OCI-LY1 (cell line): ENCODE measurements at regions not wholly inside any gene's neighbourhood (a gene's known extent, or its start where the extent isn't known, plus 50 kb on each side); places are given as distances from the start of the nearest gene placed in this dataset.

Source experiments
- H2AFZ ChIP-seq: fragments of 200-600 bp; sonication (generic), shearing (Covaris generic); 2 replicates; pipeline ENCODE4 v1.6.0; 2014; ENCODE audit warnings: antibody characterized with exemption, mild to moderate bottlenecking, low read length
- H3F3A ChIP-seq: fragments of 200-600 bp; sonication (generic), shearing (Covaris generic); 2 replicates; pipeline ENCODE4 v1.6.0; 2014; ENCODE audit warnings: mild to moderate bottlenecking, antibody characterized with exemption, low read length, moderate library complexity; ENCODE audit not compliant: insufficient read depth
- H3K27ac ChIP-seq: fragments of 200-600 bp; sonication (generic); 2 replicates; pipeline ENCODE4 v1.5.1; 2014; ENCODE audit warnings: low read length, mixed run types, mild to moderate bottlenecking, low read depth; ENCODE audit not compliant: poor library complexity, severe bottlenecking
- H3K27me3 ChIP-seq: fragments of 200-600 bp; sonication (generic); 2 replicates; pipeline ENCODE4 v1.6.0; 2014; ENCODE audit warnings: antibody characterized with exemption, mild to moderate bottlenecking, low read length, moderate library complexity; ENCODE audit not compliant: insufficient read depth
- H3K36me3 ChIP-seq: fragments of 200-600 bp; sonication (generic); 2 replicates; pipeline ENCODE4 v1.6.1; 2014; ENCODE audit warnings: mild to moderate bottlenecking, antibody characterized with exemption, low read length, moderate library complexity, mixed read lengths; ENCODE audit not compliant: insufficient read depth
- H3K4me1 ChIP-seq: fragments of 200-600 bp; sonication (generic); 2 replicates; pipeline ENCODE4 v1.5.1; 2014; ENCODE audit warnings: mild to moderate bottlenecking, low read length, moderate library complexity; ENCODE audit not compliant: insufficient read depth, severe bottlenecking
- H3K4me2 ChIP-seq: fragments of 200-600 bp; sonication (generic), shearing (Covaris generic); 2 replicates; pipeline ENCODE4 v1.6.1; 2014; ENCODE audit warnings: low read length
- H3K4me3 ChIP-seq: fragments of 200-600 bp; sonication (generic); 2 replicates; pipeline ENCODE4 v1.5.1; 2014; ENCODE audit warnings: low read length, low read depth, mild to moderate bottlenecking, mixed read lengths; ENCODE audit not compliant: poor library complexity, severe bottlenecking
- H3K79me2 ChIP-seq: fragments of 200-600 bp; shearing (Covaris generic); 2 replicates; pipeline ENCODE4 v1.6.1; 2016; ENCODE audit warnings: mixed run types, low read length, mixed read lengths; ENCODE audit not compliant: insufficient read depth
- H3K9ac ChIP-seq: fragments of 200-600 bp; sonication (generic), shearing (Covaris generic); 2 replicates; pipeline ENCODE4 v1.6.1; 2014; ENCODE audit warnings: mild to moderate bottlenecking, low read length, mixed read lengths
- H3K9me2 ChIP-seq: fragments of 200-600 bp; sonication (generic), shearing (Covaris generic); 2 replicates; pipeline ENCODE4 v1.6.1; 2014; ENCODE audit warnings: low read depth, mild to moderate bottlenecking, low read length, mixed read lengths
- H3K9me3 ChIP-seq: fragments of 200-600 bp; shearing (Covaris generic); 2 replicates; pipeline ENCODE4 v1.6.1; 2014; ENCODE audit warnings: low read length, mixed read lengths
- H4K20me1 ChIP-seq: fragments of 200-600 bp; sonication (generic), shearing (Covaris generic); 2 replicates; pipeline ENCODE4 v1.6.0; 2016; ENCODE audit warnings: mild to moderate bottlenecking, low read length; ENCODE audit not compliant: insufficient read depth
- CTCF ChIP-seq: fragments of 200-600 bp; sonication (generic), shearing (Covaris generic); IDR thresholded peaks from 2 replicates; pipeline ENCODE4 v1.5.1; 2017; ENCODE audit warnings: mild to moderate bottlenecking, antibody characterized with exemption, low read length, moderate library complexity, mixed read lengths
- EZH2 ChIP-seq: fragments of 200-600 bp; sonication (generic), shearing (Covaris generic); IDR thresholded peaks from 2 replicates; pipeline ENCODE4 v1.8.0; 2017; ENCODE audit warnings: borderline replicate concordance, mixed run types, mild to moderate bottlenecking, antibody characterized with exemption, low read length, moderate library complexity, mixed read lengths

- no peaks in the 10 kb centered on the region for H3K9me2 ChIP-seq
- no peak overlapping the region for H3K9ac ChIP-seq
- no peaks in the 10 kb centered on the region for H4K20me1 ChIP-seq
- no peaks in the 10 kb centered on the region for H3K4me1 ChIP-seq
- no peaks in the 10 kb centered on the region for H3F3A ChIP-seq
- no peak overlapping the region for H3K27ac ChIP-seq
- no peak overlapping the region for H3K4me3 ChIP-seq
- no peaks in the 10 kb centered on the region for H3K9me3 ChIP-seq
- H2AFZ ChIP-seq = no peak overlapping the region
- H3K27me3 ChIP-seq = no peaks in the 10 kb centered on the region
- H3K79me2 ChIP-seq = no peaks in the 10 kb centered on the region
- no peak for TF ChIP-seq CTCF
- no peak overlapping the region for H3K4me2 ChIP-seq
- H3K36me3 ChIP-seq = no peaks in the 10 kb centered on the region
These were observed 370.0 kb upstream of the SPRED2 start for GRCh38 chr2:65802298-65802942.

GRCh38 chr2:65800998-65801397 lies 368.6 kb upstream of the SPRED2 start:
- Histone ChIP-seq H3K9ac (no peak overlapping the region), H3K79me2 (no peaks in the 10 kb centered on the region), H3K27me3 (no peaks in the 10 kb centered on the region), H4K20me1 (no peaks in the 10 kb centered on the region), H3K4me1 (no peaks in the 10 kb centered on the region), H3K9me2 (no peaks in the 10 kb centered on the region), H3K36me3 (no peaks in the 10 kb centered on the region), H3K9me3 (no peaks in the 10 kb centered on the region), H3K27ac (no peak overlapping the region), H3K4me3 (no peak overlapping the region), H3K4me2 (no peak overlapping the region), H2AFZ (no peak overlapping the region), H3F3A (no peaks in the 10 kb centered on the region)
- TF ChIP-seq EZH2 (no peak), CTCF (peak; percentile 35; the same call in 1 of the 2 replicates)

- Histone ChIP-seq H4K20me1 (no peaks in the 10 kb centered on the region), H3K27me3 (no peaks in the 10 kb centered on the region), H3K36me3 (no peaks in the 10 kb centered on the region), H3K9me2 (no peaks in the 10 kb centered on the region), H2AFZ (no peak overlapping the region), H3K79me2 (no peaks in the 10 kb centered on the region), H3K9ac (no peak overlapping the region), H3K4me1 (no peaks in the 10 kb centered on the region), H3K9me3 (no peaks in the 10 kb centered on the region), H3K4me3 (no peak overlapping the region), H3K4me2 (no peak overlapping the region), H3F3A (no peaks in the 10 kb centered on the region), H3K27ac (no peak overlapping the region)
- no peak for TF ChIP-seq CTCF
- TF ChIP-seq EZH2 = no peak
These were observed 366.9 kb upstream of the SPRED2 start for GRCh38 chr2:65799141-65799854.
